Caki2 (cell line): ENCODE measurements at regions not wholly inside any gene's neighbourhood (a gene's known extent, or its start where the extent isn't known, plus 50 kb on each side); places are given as distances from the start of the nearest gene placed in this dataset.
"Not testable (repeated sequence)": the region's sequence is repeated elsewhere in the genome, so short reads cannot be mapped to it uniquely, and the experiment has no call there.

ENCODE experiments used
- DNase-seq: peaks from one replicate; pipeline ENCODE4 v3.0.0-alpha.2; 2015; ENCODE audit warnings: low read depth
- in situ Hi-C: cut with HindIII; loops from 2 replicates; pipeline ENCODE4 v1.10.0; 2016; ENCODE audit warnings: low sequenced_read_pairs, low pct_unique_long_range_greater_than_20kb, mixed read lengths

- in situ Hi-C loops, result no loop called here
- no peak for DNase-seq
Measured at GRCh38 chr15:66862111-66862939, 160.3 kb downstream of the SMAD6 start.

GRCh38 chr15:66862940-66863335 lies 160.9 kb downstream of the SMAD6 start:
- peak; percentile 85 for DNase-seq
- in situ Hi-C loops, result no loop called here

GRCh38 chr15:66863390-66864085 lies 161.5 kb downstream of the SMAD6 start:
- no peak for DNase-seq
- in situ Hi-C loops, result no loop called here

GRCh38 chr15:66864086-66864830 lies 162.2 kb downstream of the SMAD6 start:
- DNase-seq, result no peak
- in situ Hi-C loops, result no loop called here

GRCh38 chr15:66864871-66865281 lies 162.8 kb downstream of the SMAD6 start:
- in situ Hi-C loops, result no loop called here
- no peak for DNase-seq

- no peak for DNase-seq
- in situ Hi-C loops, result no loop called here
Measured at GRCh38 chr15:66865622-66866611, 163.9 kb downstream of the SMAD6 start.

- in situ Hi-C loops, result no loop called here
- no peak for DNase-seq
Measured at GRCh38 chr15:66866656-66867055, 164.6 kb downstream of the SMAD6 start.

GRCh38 chr15:66868918-66869317 lies 166.9 kb downstream of the SMAD6 start:
- no peak for DNase-seq
- in situ Hi-C loops, result no loop called here

GRCh38 chr15:66870880-66871388 lies 168.9 kb downstream of the SMAD6 start:
- DNase-seq, result no peak
- in situ Hi-C loops, result no loop called here

GRCh38 chr15:66872405-66872804 lies 170.4 kb downstream of the SMAD6 start:
- DNase-seq, result no peak
- in situ Hi-C loops, result no loop called here

GRCh38 chr15:66873331-66873730 lies 171.3 kb downstream of the SMAD6 start:
- in situ Hi-C loops, DNase-seq: not testable (repeated sequence)

- no peak for DNase-seq
- in situ Hi-C loops, result no loop called here
Measured at GRCh38 chr15:66873856-66874255, 171.8 kb downstream of the SMAD6 start.

GRCh38 chr15:66875588-66876420 lies 173.8 kb downstream of the SMAD6 start:
- DNase-seq, result no peak
- in situ Hi-C loops, result no loop called here

- in situ Hi-C loops, result no loop called here
- no peak for DNase-seq
Measured at GRCh38 chr15:66876421-66876730, 174.3 kb downstream of the SMAD6 start.

GRCh38 chr15:66876731-66877476 lies 174.9 kb downstream of the SMAD6 start:
- no peak for DNase-seq

GRCh38 chr15:66877477-66878271 lies 175.6 kb downstream of the SMAD6 start:
- in situ Hi-C loops, result no loop called here
- no peak for DNase-seq

More at GRCh38 chr15:66876731-66877476, 174.9 kb downstream of the SMAD6 start:
- in situ Hi-C loops, result no loop called here
